ENCODE measurements at regions not wholly inside any gene's neighbourhood (a gene's known extent, or its start where the extent isn't known, plus 50 kb on each side); places are given as distances from the start of the nearest gene placed in this dataset.

GRCh38 chr18:32867936-32868335 is 95.1 kb upstream of the KLHL14 start:
- H4K20me1 ChIP-seq (ENCODE audit: insufficient read depth): no peaks in the 10 kb centered on the region
- ChIA-PET CTCF (no interaction called here), RAD21 (ENCODE audit: low non-redundant PET in 1 of 2, low total read pairs in 2 of 2, uncharacterized antibody in 2 of 2, unreplicated experiment in 2 of 2) (no interaction called here), POLR2A (no interaction called here)
- H3K4me3 ChIP-seq (replicated peaks in 1 of 2; ENCODE audit: low read depth in 1 of 2, low read length in 2 of 2): no peak overlapping the region
- DNase-seq (ENCODE audit: low read depth, low spot score) (no peak), ATAC-seq (no peak)
- H3K79me2 ChIP-seq (ENCODE audit: insufficient read depth, low read length): no peaks in the 10 kb centered on the region
- H3K9me3 ChIP-seq (ENCODE audit: control insufficient read depth in 1 of 2, insufficient read depth in 1 of 2, low read depth in 1 of 2, low read length in 2 of 2): no peaks in the 10 kb centered on the region; a peak in 1 of 4 replicates
- no TSS peak for BruUV-seq (replicated peaks)
- no peaks in the 10 kb centered on the region for H3K4me1 ChIP-seq (ENCODE audit: control insufficient read depth in 1 of 2, insufficient read depth in 2 of 2, low read length in 2 of 2)
- no peak overlapping the region for H3K27ac ChIP-seq (ENCODE audit: low read depth, low read length)
- intact Hi-C loops (cut with micrococcal nuclease): no loop called here
- H3K4me2 ChIP-seq (ENCODE audit: low read length): no peak overlapping the region
- H3K36me3 ChIP-seq (ENCODE audit: control insufficient read depth in 1 of 2, insufficient read depth in 2 of 2, low read length in 2 of 2): no peaks in the 10 kb centered on the region
- no peaks in the 10 kb centered on the region for H3K27me3 ChIP-seq (ENCODE audit: insufficient read depth, low read length)
- no peak overlapping the region for H3K9ac ChIP-seq (ENCODE audit: low read length)
- no peak overlapping the region for H2AFZ ChIP-seq (ENCODE audit: low read depth, low read length, poor library complexity, severe bottlenecking)
- no peak for TF ChIP-seq SRF (IDR thresholded peaks at IDR 0.05; ENCODE audit: low read depth)
- no peak for TF ChIP-seq ZNF274 (IDR thresholded peaks at IDR 0.05; ENCODE audit: low read depth, low read length)
- TF ChIP-seq, protein P1, sequence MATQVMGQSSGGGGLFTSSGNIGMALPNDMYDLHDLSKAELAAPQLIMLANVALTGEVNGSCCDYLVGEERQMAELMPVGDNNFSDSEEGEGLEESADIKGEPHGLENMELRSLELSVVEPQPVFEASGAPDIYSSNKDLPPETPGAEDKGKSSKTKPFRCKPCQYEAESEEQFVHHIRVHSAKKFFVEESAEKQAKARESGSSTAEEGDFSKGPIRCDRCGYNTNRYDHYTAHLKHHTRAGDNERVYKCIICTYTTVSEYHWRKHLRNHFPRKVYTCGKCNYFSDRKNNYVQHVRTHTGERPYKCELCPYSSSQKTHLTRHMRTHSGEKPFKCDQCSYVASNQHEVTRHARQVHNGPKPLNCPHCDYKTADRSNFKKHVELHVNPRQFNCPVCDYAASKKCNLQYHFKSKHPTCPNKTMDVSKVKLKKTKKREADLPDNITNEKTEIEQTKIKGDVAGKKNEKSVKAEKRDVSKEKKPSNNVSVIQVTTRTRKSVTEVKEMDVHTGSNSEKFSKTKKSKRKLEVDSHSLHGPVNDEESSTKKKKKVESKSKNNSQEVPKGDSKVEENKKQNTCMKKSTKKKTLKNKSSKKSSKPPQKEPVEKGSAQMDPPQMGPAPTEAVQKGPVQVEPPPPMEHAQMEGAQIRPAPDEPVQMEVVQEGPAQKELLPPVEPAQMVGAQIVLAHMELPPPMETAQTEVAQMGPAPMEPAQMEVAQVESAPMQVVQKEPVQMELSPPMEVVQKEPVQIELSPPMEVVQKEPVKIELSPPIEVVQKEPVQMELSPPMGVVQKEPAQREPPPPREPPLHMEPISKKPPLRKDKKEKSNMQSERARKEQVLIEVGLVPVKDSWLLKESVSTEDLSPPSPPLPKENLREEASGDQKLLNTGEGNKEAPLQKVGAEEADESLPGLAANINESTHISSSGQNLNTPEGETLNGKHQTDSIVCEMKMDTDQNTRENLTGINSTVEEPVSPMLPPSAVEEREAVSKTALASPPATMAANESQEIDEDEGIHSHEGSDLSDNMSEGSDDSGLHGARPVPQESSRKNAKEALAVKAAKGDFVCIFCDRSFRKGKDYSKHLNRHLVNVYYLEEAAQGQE (IDR thresholded peaks at IDR 0.05; ENCODE audit: low read depth): no peak
- TF ChIP-seq MAX (IDR thresholded peaks at IDR 0.05): no peak
- no peak for TF ChIP-seq SIN3A (IDR thresholded peaks at IDR 0.05; ENCODE audit: low read depth)
- TF ChIP-seq JUND (IDR thresholded peaks at IDR 0.05): no peak
- TF ChIP-seq EZH2 (IDR thresholded peaks at IDR 0.05): no peak
- no peaks in the 10 kb centered on the region for H3K9me2 ChIP-seq (ENCODE audit: insufficient read depth)

- Histone ChIP-seq H3K36me3 (ENCODE audit: control insufficient read depth in 1 of 2, insufficient read depth in 2 of 2, low read length in 2 of 2) (no peaks in the 10 kb centered on the region), H3K9ac (ENCODE audit: low read length) (no peak overlapping the region), H3K4me1 (ENCODE audit: control insufficient read depth in 1 of 2, insufficient read depth in 2 of 2, low read length in 2 of 2) (no peaks in the 10 kb centered on the region), H3K9me3 (ENCODE audit: control insufficient read depth in 1 of 2, insufficient read depth in 1 of 2, low read depth in 1 of 2, low read length in 2 of 2) (no peaks in the 10 kb centered on the region; a peak in 1 of 4 replicates), H3K79me2 (ENCODE audit: insufficient read depth, low read length) (no peaks in the 10 kb centered on the region), H3K9me2 (ENCODE audit: insufficient read depth) (no peaks in the 10 kb centered on the region), H3K27me3 (ENCODE audit: insufficient read depth, low read length) (no peaks in the 10 kb centered on the region), H4K20me1 (ENCODE audit: insufficient read depth) (no peaks in the 10 kb centered on the region), H3K27ac (ENCODE audit: low read depth, low read length) (no peak overlapping the region), H3K4me2 (ENCODE audit: low read length) (no peak overlapping the region), H3K4me3 (replicated peaks in 1 of 2; ENCODE audit: low read depth in 1 of 2, low read length in 2 of 2) (no peak overlapping the region), H2AFZ (ENCODE audit: low read depth, low read length, poor library complexity, severe bottlenecking) (no peak overlapping the region)
- no TSS peak for BruUV-seq (replicated peaks)
- ChIA-PET POLR2A (no interaction called here), RAD21 (ENCODE audit: low non-redundant PET in 1 of 2, low total read pairs in 2 of 2, uncharacterized antibody in 2 of 2, unreplicated experiment in 2 of 2) (no interaction called here), CTCF (no interaction called here)
- intact Hi-C loops (cut with micrococcal nuclease): no loop called here
- DNase-seq (ENCODE audit: low read depth, low spot score) (no peak), ATAC-seq (no peak)
- TF ChIP-seq POLR2A (IDR thresholded peaks at IDR 0.05; ENCODE audit: borderline replicate concordance, extremely low read depth, insufficient read depth, insufficient read length) (no peak), SIN3A (IDR thresholded peaks at IDR 0.05; ENCODE audit: low read depth) (no peak), RAD21 (IDR thresholded peaks at IDR 0.05; ENCODE audit: low read depth) (no peak), EZH2 (IDR thresholded peaks at IDR 0.05) (no peak), SRF (IDR thresholded peaks at IDR 0.05; ENCODE audit: low read depth) (no peak)
- TF ChIP-seq, protein P2, sequence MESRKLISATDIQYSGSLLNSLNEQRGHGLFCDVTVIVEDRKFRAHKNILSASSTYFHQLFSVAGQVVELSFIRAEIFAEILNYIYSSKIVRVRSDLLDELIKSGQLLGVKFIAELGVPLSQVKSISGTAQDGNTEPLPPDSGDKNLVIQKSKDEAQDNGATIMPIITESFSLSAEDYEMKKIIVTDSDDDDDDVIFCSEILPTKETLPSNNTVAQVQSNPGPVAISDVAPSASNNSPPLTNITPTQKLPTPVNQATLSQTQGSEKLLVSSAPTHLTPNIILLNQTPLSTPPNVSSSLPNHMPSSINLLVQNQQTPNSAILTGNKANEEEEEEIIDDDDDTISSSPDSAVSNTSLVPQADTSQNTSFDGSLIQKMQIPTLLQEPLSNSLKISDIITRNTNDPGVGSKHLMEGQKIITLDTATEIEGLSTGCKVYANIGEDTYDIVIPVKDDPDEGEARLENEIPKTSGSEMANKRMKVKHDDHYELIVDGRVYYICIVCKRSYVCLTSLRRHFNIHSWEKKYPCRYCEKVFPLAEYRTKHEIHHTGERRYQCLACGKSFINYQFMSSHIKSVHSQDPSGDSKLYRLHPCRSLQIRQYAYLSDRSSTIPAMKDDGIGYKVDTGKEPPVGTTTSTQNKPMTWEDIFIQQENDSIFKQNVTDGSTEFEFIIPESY (IDR thresholded peaks at IDR 0.05; ENCODE audit: extremely low read depth, insufficient replicate concordance, low read length): no peak
These were observed 94.5 kb upstream of the KLHL14 start for GRCh38 chr18:32867330-32867729.
